ENCODE measurements at regions not wholly inside any gene's neighbourhood (a gene's known extent, or its start where the extent isn't known, plus 50 kb on each side); places are given as distances from the start of the nearest gene placed in this dataset.

GRCh38 chr3:14601692-14602005 lies 49.9 kb upstream of the CCDC174 start:
- no peak for DNase-seq (ENCODE audit: low spot score)
- H3K4me3 Mint-ChIP-seq (ENCODE audit: unreplicated experiment), result peak overlapping the region; percentile 12
- H3K4me1 Mint-ChIP-seq (ENCODE audit: low read depth), result peaks cover 3% of the 10 kb centered on the region
- H3K27me3 Mint-ChIP-seq (ENCODE audit: low read depth), result peaks cover 57% of the 10 kb centered on the region
- peaks cover 1% of the 10 kb centered on the region for H3K36me3 Mint-ChIP-seq (ENCODE audit: low read depth)
- H3K27ac Mint-ChIP-seq (ENCODE audit: unreplicated experiment), result no peak overlapping the region
- no peak for TF ChIP-seq CTCF (IDR thresholded peaks at IDR 0.05)
- no peaks in the 10 kb centered on the region for H3K9me3 Mint-ChIP-seq (ENCODE audit: low read depth)
